HG03469 (cell line): ENCODE measurements at regions not wholly inside any gene's neighbourhood (a gene's known extent, or its start where the extent isn't known, plus 50 kb on each side); places are given as distances from the start of the nearest gene placed in this dataset.
"Not testable (repeated sequence)": the region's sequence is repeated elsewhere in the genome, so short reads cannot be mapped to it uniquely, and the experiment has no call there.

ENCODE experiments used
- ATAC-seq: cut with Tn5 transposase; IDR thresholded peaks from one replicate; pipeline ENCODE4 v1.9.1; 2021; ENCODE audit warnings: mild to moderate bottlenecking, moderate library complexity, moderate number of reproducible peaks; ENCODE audit not compliant: unreplicated experiment

- no peak for ATAC-seq
Measured at GRCh38 chr4:106869551-106869950, 166.6 kb downstream of the DKK2 start.

- no peak for ATAC-seq
Measured at GRCh38 chr4:106868381-106869035, 167.6 kb downstream of the DKK2 start.

DNA sequence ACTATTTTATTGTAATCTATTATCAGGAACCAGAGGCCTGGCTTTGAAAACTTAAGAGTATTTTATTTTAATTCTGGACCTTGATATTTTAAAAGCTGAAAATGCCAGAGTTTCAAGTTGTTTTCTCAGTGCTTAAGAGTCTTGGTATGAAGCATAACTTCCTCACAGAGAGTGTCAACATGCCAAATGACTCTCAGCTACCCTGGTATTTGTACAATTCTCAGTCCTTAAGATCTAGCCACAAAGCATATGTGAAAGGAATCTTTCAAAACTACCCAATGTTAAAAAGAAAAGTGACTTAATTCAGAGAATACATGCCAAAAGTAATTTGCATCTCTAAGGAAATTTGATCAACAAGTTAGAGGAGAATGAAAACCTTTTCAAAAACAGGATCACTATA lies 171.9 kb downstream of the DKK2 start:
- ATAC-seq: no peak

DNA sequence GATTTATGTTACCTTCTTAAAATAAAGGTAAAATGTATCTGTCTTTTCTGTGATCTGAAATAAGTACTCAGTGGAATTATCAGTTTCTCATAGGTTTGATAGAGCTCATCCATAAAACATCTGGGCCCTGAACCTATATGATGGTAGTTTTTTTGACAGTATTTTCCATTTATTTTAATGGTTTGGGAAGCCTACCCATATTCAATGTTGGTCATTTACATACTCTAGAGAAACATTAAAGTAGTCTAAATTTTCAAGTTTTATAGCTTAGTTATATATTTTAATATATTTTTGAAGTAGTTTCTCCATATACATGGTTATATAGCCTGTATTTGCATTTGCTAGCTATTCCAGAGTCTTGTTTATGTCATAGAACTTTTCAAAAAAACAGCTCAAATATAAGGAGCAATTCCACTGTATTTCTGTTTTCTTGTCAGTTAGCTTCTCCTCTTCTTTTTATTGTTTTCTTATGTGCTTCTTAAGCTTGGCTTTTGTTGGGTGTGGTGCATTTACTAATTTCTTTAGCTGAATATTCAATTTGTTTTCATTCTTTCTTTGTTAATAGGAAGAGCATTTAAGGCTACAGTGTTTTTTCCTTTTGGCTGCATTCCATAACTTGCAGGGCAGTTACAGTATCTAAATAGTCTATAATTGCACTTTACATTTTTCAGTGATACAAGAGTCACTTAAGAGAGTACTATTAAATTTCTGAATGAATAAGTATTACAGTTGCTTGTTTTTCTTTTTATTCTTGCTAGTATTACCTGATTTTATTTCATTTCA lies 181.4 kb downstream of the DKK2 start:
- no peak for ATAC-seq

GRCh38 chr4:106852426-106852825 lies 183.7 kb downstream of the DKK2 start:
- ATAC-seq: no peak

DNA sequence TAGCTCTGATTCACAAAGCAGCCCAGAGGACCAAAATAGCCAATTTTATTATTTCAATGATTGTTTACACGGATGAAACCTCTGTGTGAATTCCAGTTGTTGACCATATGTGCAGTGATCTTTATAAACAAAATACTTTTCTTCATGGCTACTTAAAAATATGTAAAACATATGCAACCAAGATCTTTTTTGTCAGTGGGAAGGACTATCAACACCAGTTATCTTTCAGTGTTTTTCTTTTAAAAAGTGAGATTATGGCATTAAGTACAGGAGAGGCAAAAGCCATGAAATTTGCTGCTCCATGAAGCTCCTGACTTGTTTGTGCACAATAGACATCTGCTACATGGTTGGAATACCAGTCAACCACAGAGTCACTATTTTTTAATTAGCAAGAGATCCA lies 184.4 kb downstream of the DKK2 start:
- no peak for ATAC-seq

DNA sequence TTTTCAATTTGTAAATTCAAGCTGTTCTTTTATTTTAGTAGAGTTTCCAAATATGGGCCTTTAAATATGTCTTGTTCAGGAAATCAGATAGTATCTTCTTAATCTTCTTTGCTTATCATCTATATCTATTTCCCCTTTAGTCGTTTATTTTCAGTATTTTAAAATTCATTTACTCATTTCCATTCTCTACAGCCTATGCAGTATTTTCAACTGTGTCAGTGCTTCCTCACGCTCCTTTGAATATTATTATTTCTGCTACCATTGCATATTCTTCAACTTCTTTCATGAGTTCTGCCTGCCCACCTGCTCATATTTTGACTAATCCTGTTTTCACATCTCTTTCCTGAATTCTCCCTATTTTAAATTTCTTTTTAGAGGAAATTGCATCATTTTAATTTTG lies 185.4 kb downstream of the DKK2 start:
- ATAC-seq: no peak

DNA sequence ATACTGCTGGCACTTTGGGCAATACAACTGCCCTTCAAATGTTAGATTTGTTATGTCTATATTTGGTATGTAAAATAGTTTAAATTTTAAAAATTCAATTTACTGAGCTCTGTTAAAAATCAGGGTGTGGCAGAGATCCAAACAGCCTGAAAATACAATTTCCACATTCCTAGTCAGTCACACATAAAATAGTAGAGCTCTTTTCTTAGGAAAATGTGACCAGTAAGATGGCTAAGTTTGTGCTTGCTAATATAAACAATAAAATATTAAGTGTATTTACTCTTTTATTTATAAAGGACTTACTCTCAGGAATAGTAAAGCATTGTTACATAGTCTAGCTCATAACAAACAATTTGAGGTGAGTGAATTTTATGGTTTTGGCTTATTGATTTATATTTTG lies 200.2 kb downstream of the DKK2 start:
- no peak for ATAC-seq

GRCh38 chr4:106830879-106831278 lies 205.2 kb downstream of the DKK2 start:
- no peak for ATAC-seq

DNA sequence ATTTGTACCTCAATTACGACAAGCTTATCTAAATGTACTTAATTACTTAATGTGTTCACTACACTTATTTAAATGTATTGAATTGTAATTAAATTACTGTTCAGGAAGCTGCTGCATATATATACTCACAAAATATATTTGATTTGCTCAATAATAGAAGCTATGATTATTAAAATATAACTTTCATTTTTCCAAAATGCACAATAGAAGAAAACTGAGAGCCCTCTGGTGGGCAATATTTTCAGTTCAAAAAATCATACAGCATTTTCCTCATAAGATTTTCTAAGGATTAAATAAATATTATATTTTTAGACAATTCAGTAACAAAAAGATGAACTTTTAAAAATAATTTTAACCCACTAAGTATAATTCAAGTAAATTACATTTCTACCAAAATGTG lies 217.3 kb downstream of the DKK2 start:
- no peak for ATAC-seq

GRCh38 chr4:106816496-106816895 lies 219.6 kb downstream of the DKK2 start:
- ATAC-seq: no peak

- no peak for ATAC-seq
Measured at GRCh38 chr4:106810122-106810521, 226.0 kb downstream of the DKK2 start.

DNA sequence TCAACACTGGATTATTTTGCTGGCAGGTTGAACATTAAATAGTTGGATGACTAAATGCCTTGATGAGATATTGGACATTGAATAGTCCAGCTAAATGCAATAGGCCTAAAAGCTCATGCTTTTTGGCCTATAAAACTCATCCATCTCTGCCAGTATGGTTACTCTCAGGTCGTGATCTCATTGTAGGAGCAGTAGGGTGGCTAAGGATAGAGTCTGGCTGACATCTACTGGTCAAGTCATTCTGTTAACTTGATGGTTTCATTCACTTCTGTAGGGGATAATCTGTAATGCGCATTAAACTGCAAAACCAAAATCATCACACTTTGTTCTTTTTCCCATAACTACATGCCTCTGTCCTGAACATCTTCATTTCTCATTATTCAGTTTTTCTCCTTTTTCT lies 227.0 kb downstream of the DKK2 start:
- ATAC-seq: no peak

- ATAC-seq: no peak
Measured at GRCh38 chr4:106806158-106806797, 229.8 kb downstream of the DKK2 start.

GRCh38 chr4:106803083-106803482 lies 233.0 kb downstream of the DKK2 start:
- no peak for ATAC-seq

- ATAC-seq: no peak
Measured at GRCh38 chr4:106801386-106801785, 234.7 kb downstream of the DKK2 start.

- ATAC-seq: no peak
Measured at GRCh38 chr4:106796876-106797275, 239.2 kb downstream of the DKK2 start.

DNA sequence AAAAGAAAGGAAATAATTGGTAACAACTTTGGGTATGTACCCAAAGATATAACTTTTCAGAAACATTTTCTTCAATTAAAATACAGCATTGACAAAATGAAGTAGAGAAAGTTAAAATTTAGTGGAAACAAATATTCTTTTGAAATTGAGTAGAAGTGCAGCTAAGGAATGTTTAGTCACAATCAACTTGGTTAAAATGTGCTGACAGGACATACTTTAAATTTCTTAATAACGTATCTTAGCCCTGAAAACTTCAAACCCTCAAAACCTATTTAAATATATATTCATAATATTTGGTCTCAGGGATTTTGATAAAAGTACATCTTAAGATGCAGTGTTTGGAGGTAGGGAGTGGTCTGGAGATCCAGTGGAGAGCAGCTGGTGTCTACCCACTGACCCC lies 240.8 kb downstream of the DKK2 start:
- ATAC-seq: no peak

- ATAC-seq: no peak
Measured at GRCh38 chr4:106793933-106794332, 242.2 kb downstream of the DKK2 start.

DNA sequence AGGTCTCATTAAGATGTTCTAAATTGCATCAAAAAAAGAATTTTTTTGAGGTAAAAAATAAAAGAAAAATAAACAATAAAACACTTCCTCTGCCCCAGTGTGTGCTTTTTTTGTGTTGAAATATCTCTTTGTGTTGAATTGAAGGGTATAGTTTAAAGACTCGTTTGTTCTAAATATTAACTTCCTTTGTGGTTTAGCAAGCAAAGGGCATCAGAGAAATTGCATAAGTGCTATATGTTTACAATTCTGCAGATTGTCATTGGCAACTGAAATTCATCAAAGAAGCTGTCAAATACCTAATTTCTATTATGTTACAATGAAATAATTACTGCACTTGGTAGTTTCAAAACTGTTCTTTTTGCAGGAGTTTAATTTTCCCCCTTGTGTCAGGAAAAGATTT lies 260.5 kb downstream of the DKK2 start:
- ATAC-seq: no peak

GRCh38 chr4:106774055-106774454 lies 262.1 kb downstream of the DKK2 start:
- not testable (repeated sequence) for ATAC-seq
